ENCODE measurements at regions not wholly inside any gene's neighbourhood (a gene's known extent, or its start where the extent isn't known, plus 50 kb on each side); places are given as distances from the start of the nearest gene placed in this dataset.
"Not testable (repeated sequence)": the region's sequence is repeated elsewhere in the genome, so short reads cannot be mapped to it uniquely, and the experiment has no call there.

DNA sequence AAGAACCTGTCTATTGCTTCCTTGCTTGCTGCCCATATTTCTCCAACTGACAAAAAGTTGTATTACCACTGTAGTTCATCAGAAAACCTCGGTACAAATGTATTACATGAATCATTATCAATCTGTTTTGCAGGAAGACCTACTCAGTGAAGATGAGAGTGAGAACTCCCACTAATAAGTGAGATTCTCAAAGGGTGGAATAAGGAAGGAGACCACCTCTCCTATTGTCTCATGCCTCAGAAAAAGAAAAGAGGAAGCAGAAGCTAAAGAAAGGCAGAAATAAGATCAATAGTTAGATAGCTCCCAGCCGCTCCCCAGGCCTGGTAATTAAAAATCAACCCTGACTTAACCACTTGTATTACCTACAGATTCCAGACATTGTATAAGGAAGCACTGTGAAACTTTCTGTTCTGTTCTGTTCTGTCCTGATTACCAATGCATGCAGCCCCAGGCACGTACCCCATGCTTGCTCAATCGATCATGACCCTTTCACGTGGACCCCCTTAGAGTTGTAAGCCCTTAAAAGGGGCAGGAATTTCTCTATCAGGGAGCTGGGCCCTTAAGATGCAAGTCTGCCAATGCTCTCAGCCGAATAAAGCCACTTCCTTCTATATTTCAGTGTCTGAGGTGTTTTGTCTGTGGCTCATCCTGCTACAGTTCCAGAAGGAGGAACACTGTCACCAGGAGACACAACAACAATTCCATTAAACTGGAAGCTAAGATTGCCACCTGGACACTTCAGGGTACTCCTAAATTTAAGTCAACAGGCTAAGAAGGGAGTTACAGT is 152.5 kb upstream of the COX7C start:
- H2AFZ ChIP-seq, result no peak overlapping the region
- BruUV-seq (replicated peaks), result no TSS peak
- no peak for DNase-seq
- H3K9me2 ChIP-seq (ENCODE audit: insufficient read depth), result no peaks in the 10 kb centered on the region
- intact Hi-C loops (cut with micrococcal nuclease; ENCODE audit: unreplicated experiment), result no loop called here
- no peaks in the 10 kb centered on the region for H3K79me2 ChIP-seq (ENCODE audit: low read depth)
- peaks cover 4% of the 10 kb centered on the region; the same call in 1 of the 2 replicates for H3F3A ChIP-seq (ENCODE audit: insufficient read depth, low read depth)
- peaks cover 17% of the 10 kb centered on the region for H3K4me1 ChIP-seq (replicated peaks; ENCODE audit: insufficient read depth)
- H3K4me2 ChIP-seq, result no peak overlapping the region
- H4K20me1 ChIP-seq (ENCODE audit: insufficient read depth), result no peaks in the 10 kb centered on the region
- H3K27me3 ChIP-seq (ENCODE audit: insufficient read depth, low read depth), result no peaks in the 10 kb centered on the region
- ChIA-PET CTCF (no interaction called here), POLR2A (ENCODE audit: unreplicated experiment) (no interaction called here)
- H3K36me3 ChIP-seq (ENCODE audit: low read depth), result no peaks in the 10 kb centered on the region
- no peak overlapping the region for H3K27ac ChIP-seq
- peaks cover 12% of the 10 kb centered on the region; the same call in 1 of the 2 replicates for H3K9me3 ChIP-seq (ENCODE audit: insufficient read depth, low read depth)
- TF ChIP-seq EZH2 (IDR thresholded peaks at IDR 0.05; ENCODE audit: low read depth), result no peak
- TF ChIP-seq, protein P1, sequence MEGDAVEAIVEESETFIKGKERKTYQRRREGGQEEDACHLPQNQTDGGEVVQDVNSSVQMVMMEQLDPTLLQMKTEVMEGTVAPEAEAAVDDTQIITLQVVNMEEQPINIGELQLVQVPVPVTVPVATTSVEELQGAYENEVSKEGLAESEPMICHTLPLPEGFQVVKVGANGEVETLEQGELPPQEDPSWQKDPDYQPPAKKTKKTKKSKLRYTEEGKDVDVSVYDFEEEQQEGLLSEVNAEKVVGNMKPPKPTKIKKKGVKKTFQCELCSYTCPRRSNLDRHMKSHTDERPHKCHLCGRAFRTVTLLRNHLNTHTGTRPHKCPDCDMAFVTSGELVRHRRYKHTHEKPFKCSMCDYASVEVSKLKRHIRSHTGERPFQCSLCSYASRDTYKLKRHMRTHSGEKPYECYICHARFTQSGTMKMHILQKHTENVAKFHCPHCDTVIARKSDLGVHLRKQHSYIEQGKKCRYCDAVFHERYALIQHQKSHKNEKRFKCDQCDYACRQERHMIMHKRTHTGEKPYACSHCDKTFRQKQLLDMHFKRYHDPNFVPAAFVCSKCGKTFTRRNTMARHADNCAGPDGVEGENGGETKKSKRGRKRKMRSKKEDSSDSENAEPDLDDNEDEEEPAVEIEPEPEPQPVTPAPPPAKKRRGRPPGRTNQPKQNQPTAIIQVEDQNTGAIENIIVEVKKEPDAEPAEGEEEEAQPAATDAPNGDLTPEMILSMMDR (conservative IDR thresholded peaks at IDR 0.05), result no peak
- H3K4me3 ChIP-seq, result no peak overlapping the region

DNA sequence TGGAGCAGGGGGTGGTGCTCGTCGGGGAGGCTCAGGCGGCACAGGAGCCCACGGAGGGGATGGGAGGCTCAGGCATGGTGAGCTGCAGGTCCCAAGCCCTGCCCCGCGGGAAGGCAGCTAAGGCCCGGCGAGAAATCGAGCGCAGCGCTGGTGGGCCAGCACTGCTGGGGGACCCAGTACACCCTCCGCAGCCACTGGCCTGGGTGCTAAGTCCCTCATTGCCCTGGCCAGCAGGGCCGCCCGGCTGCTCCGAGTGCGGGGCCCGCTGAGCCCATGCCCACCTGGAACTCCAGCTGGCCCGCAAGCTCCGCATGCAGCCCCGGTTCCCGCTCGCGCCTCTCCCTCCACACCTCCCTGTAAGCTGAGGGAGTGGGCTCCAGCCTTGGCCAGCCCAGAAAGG is 151.0 kb upstream of the COX7C start:
- BruUV-seq (replicated peaks); H3F3A ChIP-seq (ENCODE audit: insufficient read depth, low read depth); H3K79me2 ChIP-seq (ENCODE audit: low read depth); POLR2A ChIA-PET (ENCODE audit: unreplicated experiment); H3K9me2 ChIP-seq (ENCODE audit: insufficient read depth); H3K4me3 ChIP-seq; DNase-seq; H3K27me3 ChIP-seq (ENCODE audit: insufficient read depth, low read depth); H4K20me1 ChIP-seq (ENCODE audit: insufficient read depth); H3K36me3 ChIP-seq (ENCODE audit: low read depth); intact Hi-C loops (cut with micrococcal nuclease; ENCODE audit: unreplicated experiment); CTCF ChIA-PET; H3K27ac ChIP-seq; H2AFZ ChIP-seq; H3K4me1 ChIP-seq (replicated peaks; ENCODE audit: insufficient read depth); H3K4me2 ChIP-seq: not testable (repeated sequence)
- H3K9me3 ChIP-seq (ENCODE audit: insufficient read depth, low read depth), result peaks cover 12% of the 10 kb centered on the region; the same call in 1 of the 2 replicates

DNA sequence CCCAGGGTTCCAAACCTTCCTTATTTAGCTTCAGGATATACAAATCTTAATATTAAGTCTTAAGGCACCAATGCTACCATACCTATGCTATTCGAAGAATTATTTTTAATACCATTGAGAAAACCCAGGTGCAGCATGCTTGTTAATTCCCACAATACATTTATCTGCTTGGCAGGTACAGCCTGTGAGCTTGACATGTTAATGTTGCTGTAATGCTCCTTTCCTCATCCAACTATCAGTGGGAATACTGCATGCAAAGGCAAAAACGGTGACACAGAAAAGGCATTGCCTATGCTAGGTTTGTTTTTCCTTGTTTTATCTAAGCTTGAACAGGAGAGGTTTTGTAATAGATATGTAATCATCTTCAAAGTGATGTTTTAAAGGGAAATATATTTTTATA is 135.7 kb upstream of the COX7C start:
- no peaks in the 10 kb centered on the region for H3F3A ChIP-seq (ENCODE audit: insufficient read depth, low read depth)
- POLR2A ChIA-PET (ENCODE audit: unreplicated experiment), result no interaction called here
- DNase-seq, result no peak
- no peak overlapping the region for H3K27ac ChIP-seq
- intact Hi-C loops (cut with micrococcal nuclease; ENCODE audit: unreplicated experiment), result no loop called here
- H3K27me3 ChIP-seq (ENCODE audit: insufficient read depth, low read depth), result no peaks in the 10 kb centered on the region
- H3K79me2 ChIP-seq (ENCODE audit: low read depth), result no peaks in the 10 kb centered on the region
- no peak overlapping the region for H2AFZ ChIP-seq
- TF ChIP-seq EZH2 (IDR thresholded peaks at IDR 0.05; ENCODE audit: low read depth), result no peak
- TF ChIP-seq, protein P1 (conservative IDR thresholded peaks at IDR 0.05), result no peak
- no peaks in the 10 kb centered on the region for H3K9me3 ChIP-seq (ENCODE audit: insufficient read depth, low read depth)
- no peak overlapping the region for H3K4me2 ChIP-seq
- CTCF ChIA-PET, result no interaction called here
- no TSS peak for BruUV-seq (replicated peaks)
- H3K36me3 ChIP-seq (ENCODE audit: low read depth), result no peaks in the 10 kb centered on the region
- no peaks in the 10 kb centered on the region for H3K4me1 ChIP-seq (replicated peaks; ENCODE audit: insufficient read depth)
- H3K4me3 ChIP-seq, result no peak overlapping the region
- no peaks in the 10 kb centered on the region; the same call in 1 of the 2 replicates for H4K20me1 ChIP-seq (ENCODE audit: insufficient read depth)
- H3K9me2 ChIP-seq (ENCODE audit: insufficient read depth), result no peaks in the 10 kb centered on the region
